ENCODE measurements at regions not wholly inside any gene's neighbourhood (a gene's known extent, or its start where the extent isn't known, plus 50 kb on each side); places are given as distances from the start of the nearest gene placed in this dataset.

DNA sequence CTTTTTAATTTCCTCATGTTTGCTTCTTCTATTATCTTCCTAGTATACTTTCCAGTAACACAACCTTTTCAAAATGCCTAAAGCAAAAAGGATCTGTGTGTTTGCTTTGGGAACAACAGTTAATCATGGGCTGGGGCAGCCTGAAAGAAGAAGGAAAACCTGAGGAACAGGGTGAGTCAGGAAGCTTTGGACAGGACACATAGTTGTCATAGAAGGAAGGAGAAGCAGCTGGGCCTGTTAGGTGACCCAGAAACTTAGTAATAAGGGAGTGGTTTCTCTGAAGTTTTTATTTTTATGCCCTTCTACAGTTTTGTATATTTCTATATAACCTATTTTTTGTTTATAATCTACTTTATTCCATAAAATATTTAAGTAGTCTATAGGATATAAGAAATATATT lies 61.4 kb downstream of the CD24 start:
- TF ChIP-seq MXI1 (IDR thresholded peaks at IDR 0.05; ENCODE audit: low read depth, low read length) (no peak), GATA2 (CRISPR knock-in tag; IDR thresholded peaks at IDR 0.05) (no peak), GABPA (IDR thresholded peaks at IDR 0.05; ENCODE audit: low read depth) (no peak)
